ENCODE measurements at regions not wholly inside any gene's neighbourhood (a gene's known extent, or its start where the extent isn't known, plus 50 kb on each side); places are given as distances from the start of the nearest gene placed in this dataset.

DNA sequence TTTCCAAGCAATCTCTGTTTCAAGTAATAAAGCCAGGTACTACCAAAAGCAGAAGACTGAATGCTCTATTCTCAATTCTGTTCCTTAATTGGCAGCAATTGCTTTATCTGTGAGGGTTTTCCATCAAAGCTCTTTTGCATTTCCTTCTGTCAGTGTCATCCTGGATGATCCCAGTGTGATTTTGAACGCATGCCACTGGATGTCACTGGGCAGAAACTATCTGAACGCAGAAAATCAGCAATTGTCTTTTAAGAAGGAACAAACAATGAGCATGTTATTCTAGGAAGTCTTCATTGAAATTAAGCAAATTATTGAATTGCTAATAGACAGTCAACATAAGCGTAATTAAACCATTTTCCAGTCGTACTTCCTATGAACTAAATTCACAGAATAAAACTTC is 259.0 kb upstream of the REG3G start:
- peaks cover 2% of the 10 kb centered on the region for H3K36me3 Mint-ChIP-seq (ENCODE audit: insufficient read depth)
- H3K4me3 Mint-ChIP-seq (ENCODE audit: low read depth): no peak overlapping the region
- H3K27ac Mint-ChIP-seq: no peak overlapping the region
- TF ChIP-seq, protein P1, sequence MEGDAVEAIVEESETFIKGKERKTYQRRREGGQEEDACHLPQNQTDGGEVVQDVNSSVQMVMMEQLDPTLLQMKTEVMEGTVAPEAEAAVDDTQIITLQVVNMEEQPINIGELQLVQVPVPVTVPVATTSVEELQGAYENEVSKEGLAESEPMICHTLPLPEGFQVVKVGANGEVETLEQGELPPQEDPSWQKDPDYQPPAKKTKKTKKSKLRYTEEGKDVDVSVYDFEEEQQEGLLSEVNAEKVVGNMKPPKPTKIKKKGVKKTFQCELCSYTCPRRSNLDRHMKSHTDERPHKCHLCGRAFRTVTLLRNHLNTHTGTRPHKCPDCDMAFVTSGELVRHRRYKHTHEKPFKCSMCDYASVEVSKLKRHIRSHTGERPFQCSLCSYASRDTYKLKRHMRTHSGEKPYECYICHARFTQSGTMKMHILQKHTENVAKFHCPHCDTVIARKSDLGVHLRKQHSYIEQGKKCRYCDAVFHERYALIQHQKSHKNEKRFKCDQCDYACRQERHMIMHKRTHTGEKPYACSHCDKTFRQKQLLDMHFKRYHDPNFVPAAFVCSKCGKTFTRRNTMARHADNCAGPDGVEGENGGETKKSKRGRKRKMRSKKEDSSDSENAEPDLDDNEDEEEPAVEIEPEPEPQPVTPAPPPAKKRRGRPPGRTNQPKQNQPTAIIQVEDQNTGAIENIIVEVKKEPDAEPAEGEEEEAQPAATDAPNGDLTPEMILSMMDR (IDR thresholded peaks at IDR 0.05; ENCODE audit: unreplicated experiment): no peak
- peaks cover 14% of the 10 kb centered on the region for H3K9me3 Mint-ChIP-seq (ENCODE audit: low read depth)
- no peaks in the 10 kb centered on the region for H3K27me3 Mint-ChIP-seq
- DNase-seq (ENCODE audit: low spot score, unreplicated experiment): no peak
- peaks cover 2% of the 10 kb centered on the region for H3K4me1 Mint-ChIP-seq (ENCODE audit: low read depth)

DNA sequence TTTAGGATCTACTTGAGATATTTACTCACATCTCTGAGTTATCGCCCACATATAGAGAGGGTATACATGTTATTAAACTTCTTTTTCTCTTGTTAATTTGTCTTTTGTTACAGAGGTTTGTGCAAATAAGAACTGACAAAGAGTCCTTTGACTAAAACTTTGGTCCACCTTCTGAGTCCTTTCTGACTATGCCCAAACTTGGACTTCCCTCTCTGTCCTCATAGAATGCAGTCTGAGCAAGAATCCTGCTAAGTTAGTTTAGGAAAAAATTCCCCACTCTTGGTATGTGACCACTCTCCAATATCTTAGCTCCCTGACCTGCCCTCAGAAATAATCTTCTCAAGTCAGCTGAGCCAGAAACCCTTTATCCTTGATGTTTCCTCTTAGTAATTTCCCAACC is 257.5 kb upstream of the REG3G start:
- no peak for DNase-seq (ENCODE audit: low spot score, unreplicated experiment)
- Mint-ChIP-seq H3K27me3 (no peaks in the 10 kb centered on the region), H3K4me3 (ENCODE audit: low read depth) (no peak overlapping the region), H3K36me3 (ENCODE audit: insufficient read depth) (no peaks in the 10 kb centered on the region), H3K9me3 (ENCODE audit: low read depth) (peaks cover 2% of the 10 kb centered on the region), H3K4me1 (ENCODE audit: low read depth) (peaks cover 2% of the 10 kb centered on the region), H3K27ac (peak overlapping the region; percentile 2)
- TF ChIP-seq, protein P1 (IDR thresholded peaks at IDR 0.05; ENCODE audit: unreplicated experiment): no peak

DNA sequence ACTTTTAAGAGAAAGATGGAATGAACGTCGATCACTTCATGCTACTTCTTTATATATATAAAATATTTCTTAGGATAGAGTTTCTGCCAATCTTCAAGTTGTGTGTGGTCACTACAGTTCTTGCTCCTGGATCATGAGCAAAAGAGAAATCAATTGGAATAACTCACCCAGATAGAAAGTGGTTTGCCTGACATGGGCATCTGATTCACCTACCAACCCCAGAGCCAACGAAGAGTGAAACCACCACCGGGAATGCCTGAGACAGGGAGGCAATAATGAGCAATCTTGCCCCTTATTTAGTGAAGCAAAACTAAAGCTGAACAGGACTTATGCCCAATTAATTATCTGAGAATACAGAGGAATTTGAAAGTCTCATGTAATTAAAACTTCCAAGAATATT is 250.2 kb upstream of the REG3G start:
- Mint-ChIP-seq H3K9me3 (ENCODE audit: low read depth) (peaks cover 3% of the 10 kb centered on the region), H3K27ac (no peak overlapping the region), H3K4me3 (ENCODE audit: low read depth) (no peak overlapping the region), H3K27me3 (no peaks in the 10 kb centered on the region), H3K36me3 (ENCODE audit: insufficient read depth) (no peaks in the 10 kb centered on the region), H3K4me1 (ENCODE audit: low read depth) (no peaks in the 10 kb centered on the region)
- no peak for DNase-seq (ENCODE audit: low spot score, unreplicated experiment)
- TF ChIP-seq, protein P1 (IDR thresholded peaks at IDR 0.05; ENCODE audit: unreplicated experiment): no peak

DNA sequence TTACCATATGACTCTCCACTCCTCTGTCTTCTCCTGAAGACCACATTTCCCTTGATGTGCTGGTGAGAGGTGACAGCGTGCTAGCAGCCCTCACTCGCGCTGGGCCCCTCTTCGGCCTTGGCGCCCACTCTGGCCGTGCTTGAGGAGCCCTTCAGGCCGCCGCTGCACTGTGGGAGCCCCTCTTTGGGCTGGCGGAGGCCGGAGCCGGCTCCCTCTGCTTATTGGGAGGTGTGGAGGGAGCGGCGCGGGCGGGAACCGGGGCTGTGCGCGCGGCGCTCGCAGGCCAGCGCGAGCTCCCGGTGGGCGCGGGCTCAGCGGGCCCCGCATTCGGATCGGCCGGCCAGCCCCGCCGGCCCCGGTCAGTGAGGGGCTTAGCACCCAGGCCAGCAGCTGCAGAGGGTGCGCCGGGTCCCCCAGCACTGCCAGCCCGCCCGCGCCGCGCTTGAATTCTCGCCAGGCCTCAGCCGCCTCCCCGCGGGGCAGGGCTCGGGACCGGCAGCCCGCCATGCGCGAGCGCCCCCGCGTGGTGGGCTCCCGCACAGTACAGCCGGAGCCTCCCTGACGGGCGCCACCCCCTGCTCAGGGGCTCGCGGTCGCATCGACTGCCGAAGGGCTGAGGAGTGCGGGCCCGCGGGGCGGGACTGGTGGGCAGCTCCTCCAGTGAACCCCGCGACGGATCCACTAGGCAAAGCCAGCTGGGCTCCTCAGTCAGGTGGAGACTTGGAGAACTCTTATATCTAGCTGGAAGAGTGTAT is 246.6 kb upstream of the REG3G start:
- Mint-ChIP-seq H3K36me3 (ENCODE audit: insufficient read depth) (no peaks in the 10 kb centered on the region), H3K27ac (no peak overlapping the region), H3K27me3 (no peaks in the 10 kb centered on the region), H3K4me3 (ENCODE audit: low read depth) (no peak overlapping the region), H3K4me1 (ENCODE audit: low read depth) (peaks cover 7% of the 10 kb centered on the region), H3K9me3 (ENCODE audit: low read depth) (peaks cover 3% of the 10 kb centered on the region)
- DNase-seq (ENCODE audit: low spot score, unreplicated experiment): no peak
- TF ChIP-seq, protein P1 (IDR thresholded peaks at IDR 0.05; ENCODE audit: unreplicated experiment): no peak

DNA sequence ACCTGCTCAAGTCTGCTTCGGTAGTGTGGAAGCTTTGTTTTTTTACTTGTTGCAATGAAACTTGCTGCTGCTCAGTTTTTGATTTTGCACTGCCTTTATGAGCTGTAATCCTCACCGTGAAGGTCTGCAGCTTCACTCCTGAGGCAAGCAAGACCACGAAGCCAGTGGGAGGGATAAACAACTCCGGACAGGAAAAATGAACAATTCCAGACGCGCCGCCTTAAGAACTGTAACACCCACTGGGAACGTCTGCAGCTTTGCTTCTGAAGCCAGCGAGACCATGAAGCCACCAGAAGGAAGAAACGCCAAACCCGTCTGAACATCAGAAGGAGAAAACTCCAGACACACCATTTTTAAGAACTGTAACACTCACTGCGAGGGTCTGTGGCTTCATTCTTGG is 245.7 kb upstream of the REG3G start:
- Mint-ChIP-seq H3K36me3 (ENCODE audit: insufficient read depth) (no peaks in the 10 kb centered on the region), H3K27ac (no peak overlapping the region), H3K4me3 (ENCODE audit: low read depth) (no peak overlapping the region), H3K4me1 (ENCODE audit: low read depth) (peaks cover 7% of the 10 kb centered on the region), H3K27me3 (no peaks in the 10 kb centered on the region), H3K9me3 (ENCODE audit: low read depth) (peaks cover 3% of the 10 kb centered on the region)
- TF ChIP-seq, protein P1 (IDR thresholded peaks at IDR 0.05; ENCODE audit: unreplicated experiment): no peak
- no peak for DNase-seq (ENCODE audit: low spot score, unreplicated experiment)
